Right atrium auricular region (tissue), 2 donors: ENCODE measurements at regions not wholly inside any gene's neighbourhood (a gene's known extent, or its start where the extent isn't known, plus 50 kb on each side); places are given as distances from the start of the nearest gene placed in this dataset.

ENCODE experiments used
- DNase-seq: peaks from one replicate; pipeline ENCODE4 v3.0.0-alpha.2; 2019; ENCODE audit warnings: low spot score
- H3K27ac ChIP-seq, 2 donors: fragments of 200-600 bp; sonication (generic); 1 replicate in 1 of 2; 2 replicates in 1 of 2; pipeline ENCODE4 v1.5.1; 2016 to 2019
- H3K27me3 ChIP-seq, 2 donors: fragments of 200-600 bp; sonication (generic); one replicate each; pipeline versions ENCODE4 v1.5.1 to v1.6.0; 2017 to 2019
- H3K36me3 ChIP-seq: fragments of 200-600 bp; sonication (generic); one replicate; pipeline ENCODE4 v1.5.1; 2016
- H3K4me1 ChIP-seq, 2 donors: fragments of 200-600 bp; sonication (generic); one replicate each; pipeline versions ENCODE4 v1.5.1 to v1.6.0; 2017 to 2019
- H3K4me3 ChIP-seq, 2 donors: fragments of 200-600 bp; sonication (generic); 1 replicate in 1 of 2; 2 replicates in 1 of 2; pipeline ENCODE4 v1.5.1; 2017 to 2019; ENCODE audit warnings: mild to moderate bottlenecking in 1 of 2, moderate library complexity in 1 of 2
- H3K9me3 ChIP-seq, 2 donors: fragments of 200-600 bp; sonication (generic); one replicate each; pipeline ENCODE4 v1.5.1; 2019
- CTCF ChIP-seq, 2 donors: fragments of 200-600 bp; sonication (generic); IDR thresholded peaks; one replicate each; pipeline ENCODE4 v1.5.1; 2019; ENCODE audit warnings: antibody characterized with exemption in 2 of 2

GRCh38 chr13:78934336-78934735, 275.4 kb upstream of the OBI1 start:
- no peak overlapping the region for H3K4me3 ChIP-seq
- no peaks in the 10 kb centered on the region for H3K27me3 ChIP-seq
- no peaks in the 10 kb centered on the region for H3K36me3 ChIP-seq
- no peaks in the 10 kb centered on the region for H3K4me1 ChIP-seq
- TF ChIP-seq CTCF (IDR thresholded peaks at IDR 0.05), result no peak
- H3K27ac ChIP-seq, result no peak overlapping the region
- DNase-seq, result no peak
- no peaks in the 10 kb centered on the region for H3K9me3 ChIP-seq

- Histone ChIP-seq H3K36me3 (no peaks in the 10 kb centered on the region), H3K27ac (no peak overlapping the region), H3K9me3 (no peaks in the 10 kb centered on the region), H3K4me1 (no peaks in the 10 kb centered on the region), H3K27me3 (no peaks in the 10 kb centered on the region), H3K4me3 (no peak overlapping the region)
- TF ChIP-seq CTCF (IDR thresholded peaks at IDR 0.05), result no peak
- DNase-seq, result no peak
Observed at GRCh38 chr13:78915015-78915414, 256.1 kb upstream of the OBI1 start.

GRCh38 chr13:78913656-78914055, 254.7 kb upstream of the OBI1 start:
- H3K27ac ChIP-seq, result no peak overlapping the region
- H3K27me3 ChIP-seq, result no peaks in the 10 kb centered on the region
- no peaks in the 10 kb centered on the region for H3K9me3 ChIP-seq
- DNase-seq, result no peak
- no peaks in the 10 kb centered on the region for H3K4me1 ChIP-seq
- H3K4me3 ChIP-seq, result no peak overlapping the region
- no peak for TF ChIP-seq CTCF (IDR thresholded peaks at IDR 0.05)
- H3K36me3 ChIP-seq, result no peaks in the 10 kb centered on the region

GRCh38 chr13:78910147-78910546, 251.2 kb upstream of the OBI1 start:
- Histone ChIP-seq H3K4me3 (no peak overlapping the region), H3K9me3 (no peaks in the 10 kb centered on the region), H3K27me3 (no peaks in the 10 kb centered on the region), H3K4me1 (no peaks in the 10 kb centered on the region), H3K27ac (no peak overlapping the region), H3K36me3 (no peaks in the 10 kb centered on the region)
- no peak for TF ChIP-seq CTCF (IDR thresholded peaks at IDR 0.05)
- no peak for DNase-seq

- H3K4me3 ChIP-seq, result no peak overlapping the region
- no peaks in the 10 kb centered on the region for H3K36me3 ChIP-seq
- TF ChIP-seq CTCF (IDR thresholded peaks at IDR 0.05), result no peak
- DNase-seq, result no peak
- no peaks in the 10 kb centered on the region for H3K9me3 ChIP-seq
- no peaks in the 10 kb centered on the region for H3K4me1 ChIP-seq
- no peak overlapping the region for H3K27ac ChIP-seq
- H3K27me3 ChIP-seq, result no peaks in the 10 kb centered on the region
Observed at GRCh38 chr13:78909276-78909675, 250.3 kb upstream of the OBI1 start.

GRCh38 chr13:78907006-78907405, 248.1 kb upstream of the OBI1 start:
- Histone ChIP-seq H3K36me3 (no peaks in the 10 kb centered on the region), H3K9me3 (no peaks in the 10 kb centered on the region), H3K4me3 (no peak overlapping the region), H3K27me3 (no peaks in the 10 kb centered on the region), H3K27ac (no peak overlapping the region), H3K4me1 (no peaks in the 10 kb centered on the region)
- no peak for TF ChIP-seq CTCF (IDR thresholded peaks at IDR 0.05)
- no peak for DNase-seq
